HPDE6-E6E7 (cell line): ENCODE measurements at regions not wholly inside any gene's neighbourhood (a gene's known extent, or its start where the extent isn't known, plus 50 kb on each side); places are given as distances from the start of the nearest gene placed in this dataset.
A peak's percentile ranks its signal among the peaks of the same experiment; 100 is the strongest.

Experiments used
- DNase-seq: peaks from one replicate; pipeline ENCODE4 v3.0.0; 2011; ENCODE audit warnings: missing footprints; ENCODE audit errors: extremely low spot score

GRCh38 chrX:20620306-20620705, 353.6 kb upstream of the RPS6KA3 start:
- DNase-seq: peak; percentile 15

GRCh38 chrX:20609916-20610415, 343.3 kb upstream of the RPS6KA3 start:
- DNase-seq: no peak

DNA sequence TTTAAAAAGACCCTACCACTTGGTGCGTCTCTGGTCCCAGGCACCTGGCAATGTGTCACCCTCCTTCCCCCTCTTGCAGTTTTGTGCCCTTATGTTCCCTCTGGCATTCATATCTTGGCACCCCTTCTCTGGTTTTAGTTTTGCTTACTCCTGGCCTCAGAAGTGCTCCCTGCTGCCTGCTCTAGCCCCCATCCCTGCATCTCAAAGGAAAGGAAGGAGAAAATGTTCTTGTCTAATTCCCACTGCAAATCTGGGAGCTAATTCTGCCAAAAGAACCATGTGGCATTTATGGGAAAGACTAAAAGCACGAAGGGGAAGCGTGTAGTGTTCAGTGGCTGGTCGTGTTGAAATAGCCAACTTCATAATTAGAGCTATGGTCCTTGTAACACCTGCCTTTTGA, 340.1 kb upstream of the RPS6KA3 start:
- DNase-seq: no peak

DNA sequence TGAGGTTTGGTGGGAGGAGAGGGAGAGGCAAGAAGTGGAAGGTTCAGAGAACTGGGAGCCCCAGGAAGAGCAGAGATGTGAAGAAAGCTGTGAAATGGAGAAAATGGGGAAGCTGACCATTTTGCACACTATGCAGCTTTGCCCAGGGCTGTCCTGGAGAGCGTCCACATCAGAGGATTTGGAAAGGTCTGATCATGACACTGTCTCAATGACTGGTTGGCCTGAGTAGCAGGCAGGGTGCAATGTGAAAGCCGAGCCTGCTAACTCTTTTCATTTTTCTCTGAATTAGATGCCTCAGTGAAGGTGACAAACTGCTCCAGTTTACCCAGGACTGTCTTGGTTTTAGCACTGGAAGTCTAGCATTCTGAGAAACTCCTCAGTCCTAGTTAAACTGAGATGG, 330.1 kb upstream of the RPS6KA3 start:
- DNase-seq: no peak

DNA sequence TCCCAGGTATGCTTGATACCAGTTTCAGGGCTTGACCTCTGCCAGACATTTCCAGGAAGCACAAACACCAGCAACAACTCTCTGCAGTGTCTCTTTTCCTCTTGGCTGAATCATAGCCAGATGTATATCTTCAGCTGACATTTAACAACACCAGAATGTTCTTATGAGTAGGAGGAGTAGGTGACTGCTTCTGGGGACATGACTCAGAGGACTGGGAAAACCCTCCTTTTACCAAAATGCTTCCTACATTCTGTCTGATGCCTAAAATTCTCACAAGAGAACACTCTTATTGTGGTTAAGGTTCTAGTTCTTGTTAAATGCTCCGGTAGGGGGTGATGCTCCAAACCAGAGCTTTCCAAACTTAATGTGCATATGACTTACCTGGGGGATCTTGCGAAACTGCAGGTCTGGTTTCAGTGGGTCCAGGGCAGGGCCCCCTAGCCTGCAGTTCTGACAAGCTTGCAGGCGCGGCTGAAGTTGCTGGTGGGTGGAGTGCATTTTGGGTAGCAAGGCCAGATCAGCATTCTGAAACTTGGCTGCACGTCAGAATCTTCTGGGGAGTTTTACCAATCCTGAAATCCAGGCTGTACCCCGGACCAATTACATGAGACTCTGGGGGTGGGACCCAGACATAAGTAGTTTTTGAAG, 329.3 kb upstream of the RPS6KA3 start:
- no peak for DNase-seq

GRCh38 chrX:20594985-20595384, 328.3 kb upstream of the RPS6KA3 start:
- no peak for DNase-seq

DNA sequence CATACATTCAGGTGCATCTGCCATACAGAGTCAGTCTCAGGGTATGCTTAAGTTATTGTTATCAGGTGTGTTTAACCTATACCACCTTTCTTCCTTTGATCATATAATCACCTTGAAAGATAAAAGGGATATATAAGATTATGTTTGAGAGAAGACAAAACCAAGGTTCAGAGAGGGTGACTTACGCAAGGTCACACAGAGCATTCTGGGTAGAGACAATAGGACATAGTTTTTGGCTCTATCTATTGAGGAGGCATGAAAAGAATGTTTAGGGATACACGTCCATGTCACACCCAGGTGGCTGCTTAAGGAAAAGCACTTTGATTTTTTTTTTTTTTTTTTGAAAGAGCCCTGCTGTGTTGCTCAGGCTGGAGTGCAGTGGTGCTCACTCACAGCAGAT, 327.1 kb upstream of the RPS6KA3 start:
- DNase-seq: no peak

GRCh38 chrX:20593402-20593801, 326.7 kb upstream of the RPS6KA3 start:
- DNase-seq: no peak

GRCh38 chrX:20591246-20591645, 324.5 kb upstream of the RPS6KA3 start:
- DNase-seq: no peak

- no peak for DNase-seq
Observed at GRCh38 chrX:20585782-20586181, 319.1 kb upstream of the RPS6KA3 start.

- DNase-seq: no peak
Observed at GRCh38 chrX:20571611-20572010, 304.9 kb upstream of the RPS6KA3 start.

DNA sequence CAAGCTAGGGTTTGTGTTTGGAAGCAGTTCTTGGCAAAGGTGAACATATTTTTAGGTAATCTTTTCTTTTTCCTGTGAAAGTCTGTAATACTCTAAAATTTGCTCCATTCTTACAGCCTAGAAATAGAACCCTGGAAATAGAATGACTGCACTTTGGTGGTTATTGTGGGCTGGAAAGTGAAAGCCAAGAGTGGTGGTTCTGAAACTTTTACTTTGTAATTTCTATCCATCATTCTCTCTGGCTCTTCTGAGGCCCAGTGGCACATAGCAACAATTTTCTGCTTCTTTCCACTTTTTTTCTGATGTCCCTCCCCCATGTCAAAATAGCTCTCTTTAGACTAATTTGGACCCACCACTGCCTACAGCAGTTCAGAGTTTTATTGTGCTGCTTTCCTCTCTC, 300.4 kb upstream of the RPS6KA3 start:
- DNase-seq: no peak

GRCh38 chrX:20547611-20548051, 280.9 kb upstream of the RPS6KA3 start:
- DNase-seq: no peak

DNA sequence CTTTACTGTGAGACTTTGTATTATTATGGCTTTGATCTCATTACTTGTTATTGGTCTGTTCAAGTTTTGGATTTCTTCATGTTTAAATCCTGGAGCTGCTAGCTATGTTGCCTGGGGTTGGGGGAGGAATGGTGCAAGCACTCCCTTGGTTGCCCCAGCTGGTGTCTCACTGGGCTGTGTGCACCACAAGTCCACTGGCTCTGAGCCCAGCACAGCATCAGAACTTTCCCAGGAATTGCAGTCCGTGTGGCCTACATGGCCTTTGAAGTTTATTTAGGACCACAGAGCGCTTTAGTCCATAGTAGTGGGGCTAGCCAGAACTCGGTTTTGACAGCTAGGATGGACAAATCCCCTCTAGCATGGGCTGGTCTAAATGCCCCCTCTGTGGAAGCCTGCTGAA, 278.8 kb upstream of the RPS6KA3 start:
- no peak for DNase-seq

GRCh38 chrX:20542072-20542471, 275.4 kb upstream of the RPS6KA3 start:
- DNase-seq: no peak

DNA sequence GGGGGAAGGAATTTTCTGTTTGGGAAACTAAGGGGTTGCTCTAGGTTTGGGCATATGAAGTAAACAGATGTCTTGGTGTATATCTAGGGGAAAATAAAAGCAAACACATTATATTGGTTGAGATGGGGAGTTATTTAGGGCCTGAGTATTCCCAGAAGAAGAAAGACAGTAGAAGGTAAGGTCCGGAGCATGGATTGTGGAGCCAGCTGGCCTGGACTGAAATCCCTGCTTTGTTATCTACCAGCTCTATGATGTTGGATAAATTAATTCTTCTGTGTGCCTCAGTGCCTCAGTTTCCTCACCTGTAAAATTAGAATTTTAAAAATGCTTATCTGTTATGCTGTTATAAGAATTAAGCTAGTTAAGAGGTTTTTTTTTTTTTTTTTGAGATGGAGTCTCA, 272.3 kb upstream of the RPS6KA3 start:
- no peak for DNase-seq

DNA sequence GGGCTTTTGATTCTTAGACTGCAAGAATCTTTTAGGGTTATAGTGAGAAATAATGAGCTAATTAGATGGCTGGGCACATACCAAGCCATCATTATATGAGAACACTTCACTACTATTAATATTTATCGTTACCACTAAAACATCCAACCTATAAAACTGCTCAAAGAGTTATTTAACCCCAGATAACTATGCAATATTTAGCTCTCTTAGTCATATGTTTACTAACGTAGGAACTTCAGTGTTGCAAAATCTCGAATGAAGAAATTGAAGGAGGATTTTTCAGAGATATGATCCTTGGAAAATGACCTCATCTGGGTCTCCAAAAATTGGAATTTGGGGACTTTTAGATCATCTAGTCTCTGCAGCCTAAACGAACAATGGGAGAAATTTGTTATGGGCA, 265.0 kb upstream of the RPS6KA3 start:
- DNase-seq: no peak

- peak; percentile 36 for DNase-seq
Observed at GRCh38 chrX:20530406-20530921, 263.8 kb upstream of the RPS6KA3 start.

GRCh38 chrX:20529711-20530110, 263.0 kb upstream of the RPS6KA3 start:
- no peak for DNase-seq

DNA sequence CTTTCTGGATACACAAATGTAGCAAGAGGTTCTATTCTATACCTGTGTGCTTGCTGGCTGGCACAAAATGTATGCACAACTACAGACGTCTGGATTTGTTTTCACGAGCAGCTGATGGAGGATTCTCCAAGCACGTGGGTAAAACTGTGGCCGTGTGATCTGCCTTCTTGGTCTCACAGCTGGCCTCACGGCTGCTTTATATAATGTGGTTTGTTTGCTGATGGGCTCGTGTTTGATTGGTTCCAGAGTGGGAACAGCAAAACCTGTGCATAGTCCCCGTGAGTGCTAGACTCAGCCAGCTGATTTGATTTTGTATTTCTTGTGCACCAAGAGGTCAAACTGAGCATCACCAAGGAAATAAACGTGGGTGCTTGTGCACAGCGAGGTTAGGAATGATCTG, 262.6 kb upstream of the RPS6KA3 start:
- DNase-seq: no peak

- DNase-seq: peak; percentile 21
Observed at GRCh38 chrX:20527558-20528011, 260.9 kb upstream of the RPS6KA3 start.

DNA sequence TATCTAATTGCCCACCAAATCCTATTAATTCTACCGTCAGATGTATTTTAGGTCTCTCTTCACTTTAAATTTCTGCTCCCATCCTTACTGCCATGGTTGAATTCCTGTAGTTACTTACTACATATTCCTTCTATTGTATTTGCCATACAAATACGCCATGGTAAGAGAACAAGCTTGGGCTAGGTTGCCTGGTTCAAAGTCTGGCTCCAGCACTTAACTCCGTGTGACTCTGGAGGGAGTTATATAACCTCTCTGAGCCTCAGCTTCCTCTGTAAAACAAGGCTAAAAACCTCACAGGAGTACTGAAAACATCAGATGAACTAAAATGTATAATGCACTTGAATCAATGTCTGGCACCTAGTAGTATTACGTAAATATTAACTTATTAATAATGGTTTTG, 260.3 kb upstream of the RPS6KA3 start:
- DNase-seq: no peak

- no peak for DNase-seq
Observed at GRCh38 chrX:20523626-20524312, 257.1 kb upstream of the RPS6KA3 start.
